ENCODE measurements at regions not wholly inside any gene's neighbourhood (a gene's known extent, or its start where the extent isn't known, plus 50 kb on each side); places are given as distances from the start of the nearest gene placed in this dataset.

DNA sequence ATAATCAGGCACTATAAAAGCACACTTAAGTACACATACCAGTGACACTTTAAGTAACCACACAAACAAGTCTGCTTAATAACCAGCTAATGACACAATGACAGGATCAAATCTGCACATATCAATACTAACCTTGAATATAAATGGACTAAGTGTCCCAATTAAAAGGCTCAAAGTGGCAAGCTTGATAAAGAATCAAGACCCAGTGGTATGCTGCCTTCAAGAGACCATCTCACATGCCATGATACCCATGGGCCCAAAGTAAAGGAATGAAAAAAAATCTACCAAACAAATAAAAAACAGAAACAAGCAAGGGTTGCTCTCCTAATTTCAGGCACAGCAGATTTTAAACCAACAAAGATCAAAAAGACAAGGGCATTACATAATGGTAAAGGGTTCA is 470.4 kb downstream of the TRHDE start:
- TF ChIP-seq ZNF274 (IDR thresholded peaks at IDR 0.05; ENCODE audit: low read depth, low read length) (no peak), YY1 (IDR thresholded peaks at IDR 0.05; ENCODE audit: insufficient read depth, insufficient read length) (no peak)
